Brain microvascular endothelial cell (primary cell): ENCODE measurements at regions not wholly inside any gene's neighbourhood (a gene's known extent, or its start where the extent isn't known, plus 50 kb on each side); places are given as distances from the start of the nearest gene placed in this dataset.

Source experiments
- DNase-seq: peaks from one replicate; pipeline ENCODE4 v3.0.0-alpha.2; 2020
- H3K27ac ChIP-seq: fragments of 250-450 bp; sonication (Bioruptor Pico); 2 replicates; pipeline ENCODE4 v1.5.1; 2020; ENCODE audit warnings: mild to moderate bottlenecking, moderate library complexity
- H3K27me3 ChIP-seq: fragments of 250-450 bp; sonication (Bioruptor Pico); replicated peaks from 2 replicates; pipeline ENCODE4 v1.5.1; 2020; ENCODE audit warnings: mild to moderate bottlenecking
- H3K36me3 ChIP-seq: fragments of 250-450 bp; sonication (Bioruptor Pico); replicated peaks from 2 replicates; pipeline ENCODE4 v1.5.1; 2020; ENCODE audit warnings: mild to moderate bottlenecking
- H3K4me3 ChIP-seq: 2 replicates; pipeline ENCODE4 v1.5.1; 2011; ENCODE audit warnings: low read depth, mild to moderate bottlenecking, control low read depth, low read length, moderate library complexity
- CTCF ChIP-seq: IDR thresholded peaks from 2 replicates; pipeline ENCODE4 v1.5.1; 2011; ENCODE audit warnings: low read depth, mild to moderate bottlenecking, moderate library complexity, low read length, control low read depth, inconsistent platforms; ENCODE audit errors: missing control alignments
- in situ Hi-C: cut with HindIII; loops from 2 replicates; pipeline ENCODE4 v1.10.0; 2017; ENCODE audit warnings: low sequenced_read_pairs, low pct_ligation_motif_present

DNA sequence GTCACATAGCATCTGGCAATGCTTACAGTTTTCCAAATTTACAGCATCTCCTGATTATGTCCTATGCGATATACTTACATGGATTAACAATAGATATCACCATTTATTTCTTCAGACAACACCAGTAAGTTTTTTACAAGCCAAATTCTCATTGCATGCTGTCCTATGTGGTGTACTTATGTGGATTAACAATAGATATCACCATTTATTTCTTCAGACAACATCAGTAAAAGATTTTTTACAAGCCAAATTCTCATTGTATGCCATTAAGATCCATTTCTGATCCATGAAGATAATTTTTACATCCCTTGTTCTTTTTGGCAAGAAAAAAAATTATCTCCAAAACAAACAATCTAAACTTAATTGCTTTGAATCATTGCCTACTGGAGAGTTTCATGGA is 340.9 kb downstream of the KCNN2 start:
- no peak for TF ChIP-seq CTCF
- no peaks in the 10 kb centered on the region for H3K27me3 ChIP-seq
- no peak overlapping the region for H3K27ac ChIP-seq
- in situ Hi-C loops = no loop called here
- no peak overlapping the region for H3K4me3 ChIP-seq
- no peaks in the 10 kb centered on the region for H3K36me3 ChIP-seq
- DNase-seq = no peak

DNA sequence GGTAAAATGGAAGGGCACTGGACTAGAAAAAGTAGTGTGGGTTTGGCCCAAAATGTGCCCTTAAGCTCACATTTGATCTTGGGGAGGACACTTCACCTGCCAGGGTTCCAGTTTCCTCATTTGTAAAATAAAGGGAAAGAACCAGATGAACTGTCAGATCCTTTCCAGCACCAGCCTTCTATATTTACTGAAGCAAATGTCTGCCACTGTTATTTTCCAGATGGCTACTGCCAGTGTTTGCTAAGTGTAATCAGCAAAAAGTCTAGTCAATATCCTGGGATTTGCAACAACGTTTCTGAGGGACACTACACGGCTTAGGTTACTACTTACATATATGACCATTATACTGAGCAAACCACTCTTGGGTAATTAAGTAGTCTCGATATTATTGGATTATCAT is 340.3 kb downstream of the KCNN2 start:
- no peak for DNase-seq
- in situ Hi-C loops = no loop called here

DNA sequence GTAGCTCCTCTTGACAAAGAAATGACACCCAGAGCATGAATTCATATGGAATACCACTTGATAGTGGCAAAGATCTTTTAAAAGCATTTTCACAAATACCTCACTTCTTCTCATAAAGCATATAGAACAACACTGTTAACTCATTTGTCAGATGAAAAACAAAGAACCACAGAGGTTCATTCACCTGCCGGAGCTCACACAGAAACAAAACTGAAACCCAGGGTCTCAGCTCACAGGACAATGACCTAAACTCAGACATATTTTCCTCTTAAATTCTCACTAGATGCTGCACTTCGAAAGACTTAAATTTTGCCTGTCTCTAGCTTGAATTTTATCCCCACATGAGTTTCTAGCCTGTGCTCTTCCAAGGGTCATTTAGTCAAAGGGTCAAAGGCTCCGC is 339.0 kb downstream of the KCNN2 start:
- Histone ChIP-seq H3K27ac (no peak overlapping the region), H3K27me3 (no peaks in the 10 kb centered on the region), H3K36me3 (no peaks in the 10 kb centered on the region), H3K4me3 (no peak overlapping the region)
- in situ Hi-C loops = no loop called here
- DNase-seq = no peak
- no peak for TF ChIP-seq CTCF

More for the DNA sequence above, 340.3 kb downstream of the KCNN2 start:
- no peaks in the 10 kb centered on the region for H3K27me3 ChIP-seq
- no peak overlapping the region for H3K4me3 ChIP-seq
- H3K27ac ChIP-seq = no peak overlapping the region
- H3K36me3 ChIP-seq = no peaks in the 10 kb centered on the region
- no peak for TF ChIP-seq CTCF

DNA sequence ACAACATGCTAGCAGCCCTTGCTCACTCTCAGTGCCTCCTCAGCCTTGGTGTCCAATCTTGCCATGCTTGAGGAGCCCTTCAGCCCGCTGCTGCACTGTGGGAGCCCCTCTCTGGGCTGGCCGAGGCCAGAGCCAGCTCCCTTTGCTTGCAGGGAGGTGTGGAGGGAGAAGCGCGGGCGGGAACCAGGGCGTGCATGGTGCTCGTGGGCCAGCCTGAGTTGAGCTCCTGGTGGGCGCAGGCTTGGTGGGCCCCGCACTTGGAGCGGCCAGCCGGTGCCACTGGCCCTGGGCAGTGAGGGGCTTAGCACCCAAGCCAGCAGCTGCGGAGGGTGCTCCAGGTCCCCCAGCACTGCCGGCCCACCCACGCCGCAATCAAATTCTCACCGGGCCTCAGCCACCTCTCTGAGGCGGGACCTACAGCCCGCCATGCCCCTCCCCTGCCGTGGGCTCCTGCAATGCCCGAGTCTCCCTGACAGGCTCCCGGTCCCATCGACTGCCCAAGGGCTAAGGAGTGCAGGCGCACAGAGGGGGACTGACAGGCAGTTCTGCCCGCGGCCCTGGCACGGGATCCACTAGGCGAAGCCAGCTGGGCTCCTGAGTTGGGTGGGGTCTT is 333.5 kb downstream of the KCNN2 start:
- DNase-seq = no peak

GRCh38 chr5:114686356-114686755 is 324.5 kb downstream of the KCNN2 start:
- Histone ChIP-seq H3K36me3 (no peaks in the 10 kb centered on the region), H3K27me3 (no peaks in the 10 kb centered on the region), H3K27ac (no peak overlapping the region), H3K4me3 (no peak overlapping the region)
- DNase-seq = no peak
- TF ChIP-seq CTCF = no peak
- in situ Hi-C loops = no loop called here

More for the DNA sequence above, 333.5 kb downstream of the KCNN2 start:
- in situ Hi-C loops = no loop called here
- TF ChIP-seq CTCF = no peak
- Histone ChIP-seq H3K36me3 (no peaks in the 10 kb centered on the region), H3K27me3 (no peaks in the 10 kb centered on the region), H3K27ac (no peak overlapping the region), H3K4me3 (no peak overlapping the region)

DNA sequence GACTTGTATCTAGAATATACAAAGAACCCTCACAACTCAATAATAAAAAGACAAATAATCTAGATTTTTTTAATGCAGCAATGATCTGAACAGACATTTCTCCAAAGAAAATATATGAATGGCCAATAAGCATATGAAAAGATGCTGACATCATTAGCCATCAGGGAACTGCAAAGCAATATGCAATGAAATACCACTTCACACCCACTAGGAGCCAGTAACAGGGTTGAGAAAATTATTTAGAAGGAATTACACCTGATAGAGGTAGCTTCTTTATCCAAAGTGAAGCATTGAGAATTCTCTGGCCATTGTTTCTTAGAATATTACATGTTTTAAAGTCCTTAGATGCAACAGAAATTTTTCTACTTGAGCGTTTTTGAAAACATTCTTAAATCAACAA is 316.9 kb downstream of the KCNN2 start:
- Histone ChIP-seq H3K27me3 (no peaks in the 10 kb centered on the region), H3K4me3 (no peak overlapping the region), H3K36me3 (no peaks in the 10 kb centered on the region), H3K27ac (no peak overlapping the region)
- DNase-seq = no peak
- in situ Hi-C loops = no loop called here
- no peak for TF ChIP-seq CTCF
